ENCODE measurements at regions not wholly inside any gene's neighbourhood (a gene's known extent, or its start where the extent isn't known, plus 50 kb on each side); places are given as distances from the start of the nearest gene placed in this dataset.

- ATAC-seq (replicated peaks in 1 of 4): peak in 1 of 4 experiments; percentile 5
- CTCF ChIA-PET: no interaction called here
- peaks cover 20 to 27% of the 10 kb centered on the region in 2 donors for H3K27me3 Mint-ChIP-seq
- H3K36me3 Mint-ChIP-seq: no peaks in the 10 kb centered on the region
- no peak overlapping the region for H3K27ac Mint-ChIP-seq
- peaks cover 0 to 28% of the 10 kb centered on the region in 2 experiments for H3K27me3 ChIP-seq (replicated peaks in 1 of 2; ENCODE audit: control insufficient read depth in 2 of 2, extremely low read depth in 1 of 2, insufficient read depth in 2 of 2, low read length in 1 of 2)
- no peak overlapping the region for H3K4me3 ChIP-seq (ENCODE audit: control insufficient read depth in 1 of 2, extremely low read depth in 1 of 2, low read length in 1 of 2)
- no peak for DNase-seq
- no peaks in the 10 kb centered on the region for H3K9me3 ChIP-seq
- WGBS (ENCODE audit: insufficient coverage): 65% methylated on average over 6 of the region's 6 CpGs
- no peaks in the 10 kb centered on the region for H3K9me3 Mint-ChIP-seq
- H3K4me3 Mint-ChIP-seq: no peak overlapping the region
- no peaks in the 10 kb centered on the region for H3K36me3 ChIP-seq (ENCODE audit: control insufficient read depth in 2 of 2, extremely low read depth in 1 of 2, insufficient read depth in 1 of 2, low read length in 1 of 2)
- H3K4me1 ChIP-seq (ENCODE audit: control insufficient read depth in 1 of 2, extremely low read depth in 1 of 2, insufficient read depth in 2 of 2, low read length in 2 of 2): no peaks in the 10 kb centered on the region
- POLR2A ChIA-PET: no interaction called here
- no peaks in the 10 kb centered on the region for H3K4me1 Mint-ChIP-seq
- H3K27ac ChIP-seq (ENCODE audit: low read length): no peak overlapping the region
Measured at GRCh38 chr2:120423167-120423943, 77.4 kb downstream of the INHBB start.

DNA sequence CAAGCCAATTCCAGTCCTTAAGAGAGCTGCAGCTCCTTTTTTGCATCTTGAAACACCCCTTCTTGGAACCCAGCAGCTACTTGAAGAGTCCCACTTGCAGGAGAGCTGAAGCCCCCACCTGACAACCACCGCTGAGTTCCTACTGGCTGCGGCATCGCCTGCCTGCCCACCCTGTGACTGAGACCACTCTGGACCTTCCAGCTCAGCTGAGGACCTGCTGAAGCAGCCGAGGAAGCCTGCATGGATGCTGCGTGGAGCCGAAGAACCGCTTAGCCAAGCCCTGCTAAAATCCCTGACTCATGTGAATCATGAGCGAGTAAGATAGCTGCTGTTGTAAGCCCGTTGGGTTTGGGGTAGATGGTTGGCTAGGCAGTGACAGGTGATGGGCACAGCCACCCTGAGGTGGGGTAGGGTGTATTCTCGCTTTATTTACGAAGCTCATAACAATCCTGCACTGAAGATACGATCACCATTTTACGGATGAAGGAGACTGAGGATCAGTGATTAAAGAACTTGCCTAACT is 78.4 kb downstream of the INHBB start:
- ChIA-PET CTCF (no interaction called here), POLR2A (no interaction called here)
- H3K36me3 ChIP-seq (ENCODE audit: control insufficient read depth in 2 of 2, extremely low read depth in 1 of 2, insufficient read depth in 1 of 2, low read length in 1 of 2): no peaks in the 10 kb centered on the region
- H3K4me3 Mint-ChIP-seq: no peak overlapping the region
- H3K9me3 ChIP-seq: no peaks in the 10 kb centered on the region
- H3K4me3 ChIP-seq (ENCODE audit: control insufficient read depth in 1 of 2, extremely low read depth in 1 of 2, low read length in 1 of 2): no peak overlapping the region
- H3K9me3 Mint-ChIP-seq: no peaks in the 10 kb centered on the region
- H3K27me3 ChIP-seq (replicated peaks in 1 of 2; ENCODE audit: control insufficient read depth in 2 of 2, extremely low read depth in 1 of 2, insufficient read depth in 2 of 2, low read length in 1 of 2): peaks cover 0 to 20% of the 10 kb centered on the region in 2 experiments
- DNase-seq (no peak), ATAC-seq (replicated peaks in 1 of 4) (no peak)
- H3K27ac Mint-ChIP-seq: no peak overlapping the region
- H3K4me1 ChIP-seq (ENCODE audit: control insufficient read depth in 1 of 2, extremely low read depth in 1 of 2, insufficient read depth in 2 of 2, low read length in 2 of 2): no peaks in the 10 kb centered on the region
- 87% methylated on average over 13 of the region's 13 CpGs for WGBS (ENCODE audit: insufficient coverage)
- no peak overlapping the region for H3K27ac ChIP-seq (ENCODE audit: low read length)
- H3K36me3 Mint-ChIP-seq: no peaks in the 10 kb centered on the region
- H3K4me1 Mint-ChIP-seq: no peaks in the 10 kb centered on the region
- H3K27me3 Mint-ChIP-seq: peaks cover 18 to 27% of the 10 kb centered on the region in 2 donors

GRCh38 chr2:120425014-120425413 is 79.1 kb downstream of the INHBB start:
- ATAC-seq (replicated peaks in 1 of 4) (no peak), DNase-seq (no peak)
- no peak overlapping the region for H3K4me3 Mint-ChIP-seq
- 95% methylated on average over 14 of the region's 16 CpGs for WGBS (ENCODE audit: insufficient coverage)
- CTCF ChIA-PET: no interaction called here
- POLR2A ChIA-PET: no interaction called here
- Histone ChIP-seq H3K36me3 (ENCODE audit: control insufficient read depth in 2 of 2, extremely low read depth in 1 of 2, insufficient read depth in 1 of 2, low read length in 1 of 2) (no peaks in the 10 kb centered on the region), H3K9me3 (no peaks in the 10 kb centered on the region), H3K27ac (ENCODE audit: low read length) (no peak overlapping the region), H3K4me3 (ENCODE audit: control insufficient read depth in 1 of 2, extremely low read depth in 1 of 2, low read length in 1 of 2) (no peak overlapping the region), H3K4me1 (ENCODE audit: control insufficient read depth in 1 of 2, extremely low read depth in 1 of 2, insufficient read depth in 2 of 2, low read length in 2 of 2) (no peaks in the 10 kb centered on the region), H3K27me3 (replicated peaks in 1 of 2; ENCODE audit: control insufficient read depth in 2 of 2, extremely low read depth in 1 of 2, insufficient read depth in 2 of 2, low read length in 1 of 2) (peaks cover 0 to 24% of the 10 kb centered on the region in 2 experiments)
- H3K36me3 Mint-ChIP-seq: no peaks in the 10 kb centered on the region
- H3K27ac Mint-ChIP-seq: no peak overlapping the region
- peaks cover 20 to 27% of the 10 kb centered on the region in 2 donors for H3K27me3 Mint-ChIP-seq
- no peaks in the 10 kb centered on the region for H3K4me1 Mint-ChIP-seq
- H3K9me3 Mint-ChIP-seq: no peaks in the 10 kb centered on the region

DNA sequence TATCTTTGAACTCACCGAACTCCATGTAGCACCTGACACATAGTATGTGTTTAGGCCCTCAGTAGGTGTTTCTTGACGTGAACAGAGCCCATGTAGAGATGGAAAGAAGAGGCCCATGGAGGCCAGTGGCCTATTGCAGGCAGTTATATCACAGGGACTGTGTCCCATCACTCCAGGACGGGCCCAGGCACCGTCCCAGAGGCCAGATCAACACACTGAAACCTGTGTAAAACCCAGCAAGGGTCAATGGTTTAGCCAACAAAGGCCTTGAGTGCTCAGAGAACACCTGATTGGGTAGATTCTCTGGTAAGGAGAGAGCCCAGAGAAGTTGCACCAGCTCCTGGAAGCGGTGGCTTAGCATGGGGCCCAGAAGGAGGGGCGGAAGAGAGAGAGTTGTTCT is 82.8 kb downstream of the INHBB start:
- Mint-ChIP-seq H3K4me1 (no peaks in the 10 kb centered on the region), H3K4me3 (no peak overlapping the region), H3K36me3 (no peaks in the 10 kb centered on the region), H3K9me3 (no peaks in the 10 kb centered on the region), H3K27ac (no peak overlapping the region), H3K27me3 (peaks cover 16 to 22% of the 10 kb centered on the region in 2 donors)
- Histone ChIP-seq H3K36me3 (ENCODE audit: control insufficient read depth in 2 of 2, extremely low read depth in 1 of 2, insufficient read depth in 1 of 2, low read length in 1 of 2) (no peaks in the 10 kb centered on the region), H3K27ac (ENCODE audit: low read length) (no peak overlapping the region), H3K9me3 (no peaks in the 10 kb centered on the region), H3K27me3 (replicated peaks in 1 of 2; ENCODE audit: control insufficient read depth in 2 of 2, extremely low read depth in 1 of 2, insufficient read depth in 2 of 2, low read length in 1 of 2) (peaks cover 0 to 18% of the 10 kb centered on the region in 2 experiments), H3K4me3 (ENCODE audit: control insufficient read depth in 1 of 2, extremely low read depth in 1 of 2, low read length in 1 of 2) (no peak overlapping the region), H3K4me1 (ENCODE audit: control insufficient read depth in 1 of 2, extremely low read depth in 1 of 2, insufficient read depth in 2 of 2, low read length in 2 of 2) (no peaks in the 10 kb centered on the region)
- ChIA-PET POLR2A (no interaction called here), CTCF (no interaction called here)
- ATAC-seq (replicated peaks in 1 of 4) (no peak), DNase-seq (no peak)
- 92% methylated on average over 4 of the region's 6 CpGs for WGBS (ENCODE audit: insufficient coverage)

- CTCF ChIA-PET: no interaction called here
- no peak overlapping the region for H3K4me3 Mint-ChIP-seq
- peaks cover 16 to 20% of the 10 kb centered on the region in 2 donors for H3K27me3 Mint-ChIP-seq
- no peaks in the 10 kb centered on the region for H3K9me3 ChIP-seq
- peaks cover 0 to 17% of the 10 kb centered on the region in 2 experiments for H3K27me3 ChIP-seq (replicated peaks in 1 of 2; ENCODE audit: control insufficient read depth in 2 of 2, extremely low read depth in 1 of 2, insufficient read depth in 2 of 2, low read length in 1 of 2)
- no peaks in the 10 kb centered on the region for H3K4me1 Mint-ChIP-seq
- ATAC-seq (replicated peaks in 1 of 4) (no peak), DNase-seq (no peak)
- no peaks in the 10 kb centered on the region for H3K9me3 Mint-ChIP-seq
- no peak overlapping the region for H3K27ac Mint-ChIP-seq
- POLR2A ChIA-PET: interaction anchor here in 1 of 2 donors (0.7 kb wide), 1 partner anchor 15 kb away, joined by 3 read pairs; no protein-coding TSS in a partner anchor
- H3K36me3 ChIP-seq (ENCODE audit: control insufficient read depth in 2 of 2, extremely low read depth in 1 of 2, insufficient read depth in 1 of 2, low read length in 1 of 2): no peaks in the 10 kb centered on the region
- H3K36me3 Mint-ChIP-seq: no peaks in the 10 kb centered on the region
- WGBS (ENCODE audit: insufficient coverage): 74% methylated on average over 8 of the region's 8 CpGs
- no peak overlapping the region for H3K4me3 ChIP-seq (ENCODE audit: control insufficient read depth in 1 of 2, extremely low read depth in 1 of 2, low read length in 1 of 2)
- no peaks in the 10 kb centered on the region for H3K4me1 ChIP-seq (ENCODE audit: control insufficient read depth in 1 of 2, extremely low read depth in 1 of 2, insufficient read depth in 2 of 2, low read length in 2 of 2)
- no peak overlapping the region for H3K27ac ChIP-seq (ENCODE audit: low read length)
Measured at GRCh38 chr2:120429586-120430500, 83.9 kb downstream of the INHBB start.

GRCh38 chr2:120430501-120430830 is 84.5 kb downstream of the INHBB start:
- Histone ChIP-seq H3K4me3 (ENCODE audit: control insufficient read depth in 1 of 2, extremely low read depth in 1 of 2, low read length in 1 of 2) (no peak overlapping the region), H3K4me1 (ENCODE audit: control insufficient read depth in 1 of 2, extremely low read depth in 1 of 2, insufficient read depth in 2 of 2, low read length in 2 of 2) (no peaks in the 10 kb centered on the region), H3K27me3 (replicated peaks in 1 of 2; ENCODE audit: control insufficient read depth in 2 of 2, extremely low read depth in 1 of 2, insufficient read depth in 2 of 2, low read length in 1 of 2) (peaks cover 0 to 18% of the 10 kb centered on the region in 2 experiments), H3K27ac (ENCODE audit: low read length) (no peak overlapping the region), H3K36me3 (ENCODE audit: control insufficient read depth in 2 of 2, extremely low read depth in 1 of 2, insufficient read depth in 1 of 2, low read length in 1 of 2) (no peaks in the 10 kb centered on the region), H3K9me3 (no peaks in the 10 kb centered on the region)
- Mint-ChIP-seq H3K36me3 (no peaks in the 10 kb centered on the region), H3K27me3 (peaks cover 16 to 20% of the 10 kb centered on the region in 2 donors), H3K4me3 (no peak overlapping the region), H3K27ac (no peak overlapping the region), H3K9me3 (no peaks in the 10 kb centered on the region), H3K4me1 (no peaks in the 10 kb centered on the region)
- no peak for DNase-seq
- no peak for ATAC-seq (replicated peaks in 1 of 4)
- ChIA-PET CTCF (no interaction called here), POLR2A (no interaction called here)
- WGBS (ENCODE audit: insufficient coverage): 85% methylated on average over 3 of the region's 5 CpGs

Data from T-cell (primary cell).